ENCODE measurements at regions not wholly inside any gene's neighbourhood (a gene's known extent, or its start where the extent isn't known, plus 50 kb on each side); places are given as distances from the start of the nearest gene placed in this dataset.

GRCh38 chr12:93042684-93043083 is 113.6 kb upstream of the EEA1 start:
- H3K4me3 Mint-ChIP-seq (ENCODE audit: unreplicated experiment) = peak overlapping the region; percentile 37
- peak; percentile 55 to 74 for DNase-seq
- BruUV-seq (replicated peaks) = TSS peak; percentile 67
- H3K4me1 Mint-ChIP-seq (ENCODE audit: low read depth, unreplicated experiment) = peaks cover 51% of the 10 kb centered on the region
- intact Hi-C loops (cut with micrococcal nuclease; ENCODE audit: unreplicated experiment) = loop anchor here (1.0 to 5.0 kb wide), 7 partner anchors 22 to 270 kb away; no protein-coding TSS in a partner anchor
- no peaks in the 10 kb centered on the region for H3K36me3 ChIP-seq (ENCODE audit: control insufficient read depth, insufficient read depth, low read length)
- H3K27ac Mint-ChIP-seq (ENCODE audit: unreplicated experiment) = peak overlapping the region; percentile 87
- no peak for TF ChIP-seq CTCF (IDR thresholded peaks at IDR 0.05; ENCODE audit: insufficient read depth in 1 of 2, low read depth in 1 of 2, low read length in 1 of 2, severe bottlenecking in 1 of 2, unreplicated experiment in 1 of 2)
- H3K9me3 Mint-ChIP-seq (ENCODE audit: unreplicated experiment) = peaks cover 10% of the 10 kb centered on the region
- H3K9me3 ChIP-seq = peaks cover 13% of the 10 kb centered on the region
- ChIA-PET POLR2A (interaction anchor here (1.0 kb wide), 1 partner anchor 22 kb away, joined by 5 read pairs; no protein-coding TSS in a partner anchor), CTCF (interaction anchor here (0.6 to 1.2 kb wide), 7 partner anchors 23 to 112 kb away, joined by 3 to 12 read pairs (median 3); no protein-coding TSS in a partner anchor)
- H3K4me3 ChIP-seq (ENCODE audit: low read depth, low read length) = no peak overlapping the region
- H3K27me3 Mint-ChIP-seq (ENCODE audit: insufficient read depth, unreplicated experiment) = no peaks in the 10 kb centered on the region
- peaks cover 36% of the 10 kb centered on the region for H3K36me3 Mint-ChIP-seq (ENCODE audit: insufficient read depth, unreplicated experiment)
- H3K4me1 ChIP-seq = peaks cover 50% of the 10 kb centered on the region
- H3K27me3 ChIP-seq (replicated peaks; ENCODE audit: control insufficient read depth, insufficient read depth, low read length) = no peaks in the 10 kb centered on the region

- no TSS peak for BruUV-seq (replicated peaks)
- H3K27me3 Mint-ChIP-seq (ENCODE audit: insufficient read depth, unreplicated experiment) = no peaks in the 10 kb centered on the region
- H3K27me3 ChIP-seq (replicated peaks; ENCODE audit: control insufficient read depth, insufficient read depth, low read length) = no peaks in the 10 kb centered on the region
- intact Hi-C loops (cut with micrococcal nuclease; ENCODE audit: unreplicated experiment) = loop anchor here (5.0 kb wide), 1 partner anchor 269 kb away; no protein-coding TSS in a partner anchor
- no peak for DNase-seq
- ChIA-PET CTCF (no interaction called here), POLR2A (no interaction called here)
- H3K9me3 ChIP-seq = peaks cover 9% of the 10 kb centered on the region
- peaks cover 15% of the 10 kb centered on the region for H3K9me3 Mint-ChIP-seq (ENCODE audit: unreplicated experiment)
- no peak for TF ChIP-seq CTCF (IDR thresholded peaks at IDR 0.05; ENCODE audit: insufficient read depth in 1 of 2, low read depth in 1 of 2, low read length in 1 of 2, severe bottlenecking in 1 of 2, unreplicated experiment in 1 of 2)
- no peaks in the 10 kb centered on the region for H3K36me3 ChIP-seq (ENCODE audit: control insufficient read depth, insufficient read depth, low read length)
- H3K27ac Mint-ChIP-seq (ENCODE audit: unreplicated experiment) = peak overlapping the region; percentile 87
- no peak overlapping the region for H3K4me3 ChIP-seq (ENCODE audit: low read depth, low read length)
- peaks cover 54% of the 10 kb centered on the region for H3K4me1 Mint-ChIP-seq (ENCODE audit: low read depth, unreplicated experiment)
- peaks cover 57% of the 10 kb centered on the region for H3K4me1 ChIP-seq
- no peak overlapping the region for H3K4me3 Mint-ChIP-seq (ENCODE audit: unreplicated experiment)
- peaks cover 39% of the 10 kb centered on the region for H3K36me3 Mint-ChIP-seq (ENCODE audit: insufficient read depth, unreplicated experiment)
Observed at GRCh38 chr12:93043192-93043876, 114.2 kb upstream of the EEA1 start.

GRCh38 chr12:93043877-93044209 is 114.7 kb upstream of the EEA1 start:
- Histone ChIP-seq H3K4me3 (ENCODE audit: low read depth, low read length) (no peak overlapping the region), H3K27me3 (replicated peaks; ENCODE audit: control insufficient read depth, insufficient read depth, low read length) (no peaks in the 10 kb centered on the region), H3K9me3 (peaks cover 5% of the 10 kb centered on the region), H3K36me3 (ENCODE audit: control insufficient read depth, insufficient read depth, low read length) (no peaks in the 10 kb centered on the region), H3K4me1 (peaks cover 62% of the 10 kb centered on the region)
- no peak for DNase-seq
- Mint-ChIP-seq H3K36me3 (ENCODE audit: insufficient read depth, unreplicated experiment) (peaks cover 43% of the 10 kb centered on the region), H3K27ac (ENCODE audit: unreplicated experiment) (peak overlapping the region; percentile 87), H3K4me3 (ENCODE audit: unreplicated experiment) (peak overlapping the region; percentile 47), H3K9me3 (ENCODE audit: unreplicated experiment) (peaks cover 16% of the 10 kb centered on the region), H3K4me1 (ENCODE audit: low read depth, unreplicated experiment) (peaks cover 57% of the 10 kb centered on the region), H3K27me3 (ENCODE audit: insufficient read depth, unreplicated experiment) (no peaks in the 10 kb centered on the region)
- intact Hi-C loops (cut with micrococcal nuclease; ENCODE audit: unreplicated experiment) = loop anchor here (5.0 kb wide), 1 partner anchor 268 kb away; no protein-coding TSS in a partner anchor
- no TSS peak for BruUV-seq (replicated peaks)
- no peak for TF ChIP-seq CTCF (IDR thresholded peaks at IDR 0.05; ENCODE audit: insufficient read depth in 1 of 2, low read depth in 1 of 2, low read length in 1 of 2, severe bottlenecking in 1 of 2, unreplicated experiment in 1 of 2)
- POLR2A ChIA-PET = no interaction called here
- CTCF ChIA-PET = no interaction called here

Data from Caco-2 (cell line).